ENCODE measurements at regions not wholly inside any gene's neighbourhood (a gene's known extent, or its start where the extent isn't known, plus 50 kb on each side); places are given as distances from the start of the nearest gene placed in this dataset.

DNA sequence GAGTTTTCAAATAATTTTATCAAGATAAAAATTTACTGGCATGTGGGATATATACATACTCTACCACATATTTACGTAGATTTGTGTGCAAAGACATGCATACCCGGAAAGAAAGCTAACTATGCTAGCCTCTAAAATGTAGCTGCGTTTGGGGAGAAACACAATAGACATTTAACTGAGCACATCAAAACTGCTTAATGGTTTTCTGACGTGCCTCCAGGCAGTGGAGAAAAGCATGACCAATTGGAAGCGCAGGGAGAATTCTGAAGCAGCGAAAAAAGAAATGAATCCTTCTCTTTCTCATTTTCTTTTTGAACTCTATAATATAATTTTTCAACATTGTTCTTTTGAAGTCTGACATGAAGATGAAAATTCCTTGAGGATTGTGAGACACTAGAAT lies 60.3 kb upstream of the LYZL1 start:
- TF ChIP-seq, protein P1, sequence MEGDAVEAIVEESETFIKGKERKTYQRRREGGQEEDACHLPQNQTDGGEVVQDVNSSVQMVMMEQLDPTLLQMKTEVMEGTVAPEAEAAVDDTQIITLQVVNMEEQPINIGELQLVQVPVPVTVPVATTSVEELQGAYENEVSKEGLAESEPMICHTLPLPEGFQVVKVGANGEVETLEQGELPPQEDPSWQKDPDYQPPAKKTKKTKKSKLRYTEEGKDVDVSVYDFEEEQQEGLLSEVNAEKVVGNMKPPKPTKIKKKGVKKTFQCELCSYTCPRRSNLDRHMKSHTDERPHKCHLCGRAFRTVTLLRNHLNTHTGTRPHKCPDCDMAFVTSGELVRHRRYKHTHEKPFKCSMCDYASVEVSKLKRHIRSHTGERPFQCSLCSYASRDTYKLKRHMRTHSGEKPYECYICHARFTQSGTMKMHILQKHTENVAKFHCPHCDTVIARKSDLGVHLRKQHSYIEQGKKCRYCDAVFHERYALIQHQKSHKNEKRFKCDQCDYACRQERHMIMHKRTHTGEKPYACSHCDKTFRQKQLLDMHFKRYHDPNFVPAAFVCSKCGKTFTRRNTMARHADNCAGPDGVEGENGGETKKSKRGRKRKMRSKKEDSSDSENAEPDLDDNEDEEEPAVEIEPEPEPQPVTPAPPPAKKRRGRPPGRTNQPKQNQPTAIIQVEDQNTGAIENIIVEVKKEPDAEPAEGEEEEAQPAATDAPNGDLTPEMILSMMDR (IDR thresholded peaks at IDR 0.05; ENCODE audit: low read depth, low read length, poor library complexity, severe bottlenecking): no peak
- TF ChIP-seq EZH2phosphoT487 (IDR thresholded peaks at IDR 0.05; ENCODE audit: borderline replicate concordance, low read length): no peak

Measured in DOHH2 (cell line).